AG04450 (cell line): ENCODE measurements at regions not wholly inside any gene's neighbourhood (a gene's known extent, or its start where the extent isn't known, plus 50 kb on each side); places are given as distances from the start of the nearest gene placed in this dataset.

Source experiments
- CTCF ChIA-PET: fragments of 300-600, 350-600 bp; formaldehyde crosslinking; extraction: SDS; loops from one replicate; lab custom pipeline; 2022; ENCODE audit warnings: antibody characterized with exemption, inconsistent platforms; lab: Charles Lee
- POLR2A ChIA-PET: fragments of 350-600 bp; formaldehyde crosslinking; extraction: SDS; loops from one replicate; lab custom pipeline; 2021; ENCODE audit warnings: antibody characterized with exemption, inconsistent platforms; lab: Yijun Ruan, JAX
- DNase-seq: peaks from one replicate; pipeline ENCODE4 v3.0.0-alpha.2; 2011; ENCODE audit warnings: low read depth, low spot score
- H3K27ac ChIP-seq: one replicate; pipeline ENCODE4 v1.5.1; 2012; ENCODE audit warnings: low read depth, low read length, control low read depth
- H3K27me3 ChIP-seq: one replicate; pipeline ENCODE4 v1.6.0; 2012; ENCODE audit warnings: low read length; ENCODE audit not compliant: control insufficient read depth, insufficient read depth
- H3K4me3 ChIP-seq: 2 replicates; pipeline ENCODE4 v1.5.1; 2011; ENCODE audit warnings: mild to moderate bottlenecking, low read depth, low read length, control low read depth
- H3K9me3 ChIP-seq: 2 replicates; pipeline ENCODE4 v1.5.1; 2012; ENCODE audit warnings: low read length; ENCODE audit not compliant: control insufficient read depth, insufficient read depth
- TF ChIP-seq, protein P1 (sequence below): IDR thresholded peaks from 2 replicates; pipeline ENCODE4 v1.5.1; 2011; ENCODE audit warnings: low read depth, low read length, control low read depth, inconsistent platforms

DNA sequence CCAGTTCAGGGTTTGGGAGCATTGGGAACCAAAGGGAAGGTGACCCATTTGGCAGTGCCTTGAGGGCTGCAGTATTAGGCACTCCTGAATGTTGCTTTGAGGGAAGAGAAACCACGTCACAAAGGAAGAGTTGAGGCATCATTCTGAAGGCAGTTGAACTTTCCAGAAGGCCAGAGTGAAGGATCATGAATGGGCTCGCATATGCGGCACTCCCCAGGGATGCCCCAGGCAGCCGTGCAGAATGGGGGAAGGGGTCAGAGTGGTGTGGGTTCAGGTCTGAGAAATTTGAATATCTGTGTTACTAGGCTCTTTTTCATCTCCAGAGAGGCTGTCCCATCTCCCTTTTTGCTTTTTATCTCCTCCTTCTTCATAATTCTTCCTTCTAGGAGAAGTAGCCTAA, 60.6 kb upstream of the HMHB1 start:
- TF ChIP-seq, protein P1, sequence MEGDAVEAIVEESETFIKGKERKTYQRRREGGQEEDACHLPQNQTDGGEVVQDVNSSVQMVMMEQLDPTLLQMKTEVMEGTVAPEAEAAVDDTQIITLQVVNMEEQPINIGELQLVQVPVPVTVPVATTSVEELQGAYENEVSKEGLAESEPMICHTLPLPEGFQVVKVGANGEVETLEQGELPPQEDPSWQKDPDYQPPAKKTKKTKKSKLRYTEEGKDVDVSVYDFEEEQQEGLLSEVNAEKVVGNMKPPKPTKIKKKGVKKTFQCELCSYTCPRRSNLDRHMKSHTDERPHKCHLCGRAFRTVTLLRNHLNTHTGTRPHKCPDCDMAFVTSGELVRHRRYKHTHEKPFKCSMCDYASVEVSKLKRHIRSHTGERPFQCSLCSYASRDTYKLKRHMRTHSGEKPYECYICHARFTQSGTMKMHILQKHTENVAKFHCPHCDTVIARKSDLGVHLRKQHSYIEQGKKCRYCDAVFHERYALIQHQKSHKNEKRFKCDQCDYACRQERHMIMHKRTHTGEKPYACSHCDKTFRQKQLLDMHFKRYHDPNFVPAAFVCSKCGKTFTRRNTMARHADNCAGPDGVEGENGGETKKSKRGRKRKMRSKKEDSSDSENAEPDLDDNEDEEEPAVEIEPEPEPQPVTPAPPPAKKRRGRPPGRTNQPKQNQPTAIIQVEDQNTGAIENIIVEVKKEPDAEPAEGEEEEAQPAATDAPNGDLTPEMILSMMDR = no peak
- no peak overlapping the region for H3K27ac ChIP-seq
- ChIA-PET POLR2A (no interaction called here), CTCF (no interaction called here)
- no peaks in the 10 kb centered on the region for H3K27me3 ChIP-seq
- H3K4me3 ChIP-seq = no peak overlapping the region
- DNase-seq = no peak
- H3K9me3 ChIP-seq = no peaks in the 10 kb centered on the region

DNA sequence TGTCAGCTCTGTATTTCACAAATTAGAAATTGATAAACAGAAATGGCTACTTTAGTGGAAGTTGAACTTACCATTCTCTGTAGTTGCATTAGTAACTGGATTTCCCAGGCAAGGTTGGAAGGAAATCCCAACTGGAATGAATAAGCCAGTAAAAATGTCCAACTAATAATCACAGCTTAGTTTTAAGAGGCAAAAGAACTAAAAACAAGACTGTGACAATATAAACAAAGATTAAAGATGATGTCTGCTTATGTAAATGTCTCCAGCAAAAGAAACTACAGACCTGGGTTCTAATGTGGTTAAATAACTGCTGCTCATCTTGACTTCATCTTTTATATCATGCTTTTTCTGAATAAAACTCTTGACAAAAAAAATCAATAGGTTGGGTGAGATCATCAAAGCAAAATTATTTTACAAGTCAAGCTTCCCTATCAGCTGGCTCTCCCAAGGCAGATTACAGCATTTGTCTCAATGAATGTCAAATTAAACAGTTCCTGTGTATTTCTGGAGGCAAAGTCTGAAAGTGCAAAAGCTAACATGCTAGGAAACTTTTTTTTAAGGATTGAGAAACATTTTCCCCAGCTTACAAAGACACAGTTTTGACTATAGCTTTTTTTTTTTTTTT, 62.3 kb upstream of the HMHB1 start:
- TF ChIP-seq, protein P1 = no peak
- H3K9me3 ChIP-seq = no peaks in the 10 kb centered on the region
- H3K27me3 ChIP-seq = no peaks in the 10 kb centered on the region
- peak; percentile 4 for DNase-seq
- H3K4me3 ChIP-seq = no peak overlapping the region
- H3K27ac ChIP-seq = no peak overlapping the region
- CTCF ChIA-PET = interaction anchor here (0.6 kb wide), 1 partner anchor 162 kb away, joined by 4 read pairs; no protein-coding TSS in a partner anchor
- POLR2A ChIA-PET = interaction anchor here (0.6 kb wide), 2 partner anchors 9 to 97 kb away, joined by 3 to 4 read pairs; no protein-coding TSS in a partner anchor

DNA sequence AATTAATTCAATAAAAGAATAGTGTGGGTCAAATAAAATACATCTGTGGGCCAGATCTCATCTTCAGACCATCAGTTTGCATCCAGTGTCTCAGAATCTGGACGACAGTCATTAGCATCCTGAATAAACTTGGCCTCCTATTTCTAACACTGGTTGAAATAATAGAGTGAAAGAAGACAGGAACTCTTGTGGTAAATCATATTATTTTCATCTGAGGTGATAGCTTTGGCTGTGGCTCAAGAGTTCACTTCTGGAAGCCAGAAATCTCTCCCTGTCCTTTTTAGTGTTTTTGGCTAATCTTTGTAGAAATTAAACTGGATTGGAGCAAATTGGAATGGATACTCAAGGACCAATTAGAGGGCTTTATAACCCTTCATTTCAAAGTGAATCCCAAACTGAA, 63.4 kb upstream of the HMHB1 start:
- no peak for DNase-seq
- POLR2A ChIA-PET = no interaction called here
- no peak overlapping the region for H3K27ac ChIP-seq

DNA sequence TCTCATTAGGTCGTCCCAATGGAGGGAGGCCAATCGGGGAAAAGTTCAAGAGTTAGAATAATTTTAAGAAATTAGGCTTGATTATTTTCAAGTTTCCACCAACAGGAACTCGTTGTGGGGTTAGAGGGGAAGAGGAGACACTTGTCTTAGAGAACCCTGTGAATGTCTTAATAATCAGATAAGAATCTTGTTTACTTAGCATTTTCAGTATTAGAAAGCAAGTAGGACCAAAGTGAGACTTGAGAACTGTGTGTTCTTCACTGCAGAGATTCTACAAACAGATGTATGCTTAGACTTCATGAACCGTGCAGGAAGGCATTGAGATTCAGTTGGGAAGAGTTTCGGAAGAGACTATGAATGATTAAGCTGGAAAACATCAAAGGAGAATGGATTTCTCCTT, 69.0 kb upstream of the HMHB1 start:
- no peak overlapping the region for H3K27ac ChIP-seq
- no peaks in the 10 kb centered on the region for H3K27me3 ChIP-seq
- H3K4me3 ChIP-seq = no peak overlapping the region
- ChIA-PET POLR2A (no interaction called here), CTCF (no interaction called here)
- H3K9me3 ChIP-seq = no peaks in the 10 kb centered on the region
- TF ChIP-seq, protein P1 = no peak
- DNase-seq = no peak

More for the DNA sequence above, 63.4 kb upstream of the HMHB1 start:
- TF ChIP-seq, protein P1 = no peak
- Histone ChIP-seq H3K4me3 (no peak overlapping the region), H3K27me3 (no peaks in the 10 kb centered on the region), H3K9me3 (no peaks in the 10 kb centered on the region)
- CTCF ChIA-PET = interaction anchor here (0.6 kb wide), 1 partner anchor 185 kb away, joined by 3 read pairs; no protein-coding TSS in a partner anchor

DNA sequence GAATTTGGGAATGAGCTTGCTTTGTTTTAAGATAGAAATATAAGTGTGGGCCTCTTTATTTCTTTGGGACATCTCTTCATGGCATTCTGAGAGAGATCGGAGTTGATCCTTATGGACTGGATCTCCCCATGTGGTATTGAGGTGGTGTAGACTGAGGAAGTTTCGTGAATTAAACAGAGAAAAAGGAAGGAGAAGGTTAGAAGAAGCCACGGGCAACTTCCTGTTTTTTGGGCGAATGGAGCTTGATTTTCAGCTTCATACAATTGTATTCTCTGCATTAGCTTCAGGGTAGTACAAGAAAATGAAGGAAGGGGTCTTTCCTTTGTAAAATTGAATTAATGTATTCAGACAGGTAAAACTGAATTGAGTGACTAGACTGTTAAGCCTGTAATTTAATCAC, 70.5 kb upstream of the HMHB1 start:
- no peak overlapping the region for H3K4me3 ChIP-seq
- CTCF ChIA-PET = no interaction called here
- no peak for DNase-seq
- POLR2A ChIA-PET = no interaction called here
- H3K9me3 ChIP-seq = no peaks in the 10 kb centered on the region
- no peak overlapping the region for H3K27ac ChIP-seq
- TF ChIP-seq, protein P1 = no peak
- no peaks in the 10 kb centered on the region for H3K27me3 ChIP-seq
